GM12878 (cell line): ENCODE measurements at regions not wholly inside any gene's neighbourhood (a gene's known extent, or its start where the extent isn't known, plus 50 kb on each side); places are given as distances from the start of the nearest gene placed in this dataset.

ENCODE experiments used
- ATAC-seq: fragments of 200-7000 bp; cut with Tn5 transposase; 3 replicates; pipeline ENCODE4 v1.9.1; 2020; ENCODE audit warnings: mild to moderate bottlenecking, moderate library complexity
- BruUV-seq: library from RNA; stranded (reverse); fragments of 400-500 nt; replicated peaks from 2 replicates; lab custom pipeline; 2021; lab: Mats Ljungman, UMichigan
- CTCF ChIA-PET: fragments of 300-600 bp; sonication (Branson Sonifier 250); formaldehyde crosslinking; extraction: SDS; loops from one replicate; lab custom pipeline; 2021; ENCODE audit warnings: inconsistent platforms; lab: Yijun Ruan, JAX
- POLR2A ChIA-PET: fragments of 350-600 bp; formaldehyde crosslinking; extraction: SDS; loops from one replicate; lab custom pipeline; 2021; ENCODE audit warnings: inconsistent platforms; lab: Charles Lee
- RAD21 ChIA-PET: fragments of 300-600 bp; sonication (Branson Sonifier 250); formaldehyde crosslinking; loops from one replicate; lab custom pipeline; 2023; ENCODE audit warnings: antibody characterized with exemption; ENCODE audit not compliant: unreplicated experiment; lab: Charles Lee
- SMC1A ChIA-PET: fragments of 300-600 bp; sonication (Branson Sonifier 250); formaldehyde crosslinking; loops from one replicate; lab custom pipeline; 2023; ENCODE audit not compliant: unreplicated experiment, uncharacterized antibody; lab: Charles Lee
- DNase-seq: peaks from one replicate; pipeline ENCODE4 v3.0.0-alpha.2; 2011; ENCODE audit warnings: low read depth, low spot score
- FAIRE-seq: peaks from 3 replicates; lab custom pipeline; 2011; peaks lifted over from hg19 to GRCh38; lab: Jason Lieb, UNC
- H2AFZ ChIP-seq: 2 replicates; pipeline ENCODE4 v1.6.0; 2011; ENCODE audit warnings: low read depth, low read length, control low read depth; ENCODE audit not compliant: control insufficient read depth
- H3K27ac ChIP-seq: 2 replicates; pipeline ENCODE4 v1.5.1; 2011; ENCODE audit warnings: control low read depth; ENCODE audit not compliant: control insufficient read depth, insufficient read depth
- H3K27me3 ChIP-seq, 2 experiments: replicated peaks in 1 of 2; 2 replicates each; pipeline versions ENCODE4 v1.6.0 to v1.6.1; 2011; ENCODE audit warnings: low read length in 1 of 2; ENCODE audit not compliant: control insufficient read depth in 2 of 2, insufficient read depth in 2 of 2
- H3K36me3 ChIP-seq, 2 experiments: 2 replicates each; pipeline ENCODE4 v1.5.1; 2011; ENCODE audit warnings: low read length in 1 of 2; ENCODE audit not compliant: control insufficient read depth in 2 of 2, insufficient read depth in 2 of 2
- H3K4me1 ChIP-seq: 2 replicates; pipeline ENCODE4 v1.6.1; 2011; ENCODE audit warnings: mild to moderate bottlenecking, low read length, moderate library complexity, mixed read lengths; ENCODE audit not compliant: control insufficient read depth, insufficient read depth
- H3K4me2 ChIP-seq: 2 replicates; pipeline ENCODE4 v1.6.0; 2011; ENCODE audit warnings: control low read depth; ENCODE audit not compliant: control insufficient read depth, insufficient read depth
- H3K4me3 ChIP-seq: fragments of 200-600 bp; sonication (generic); 2 replicates; pipeline ENCODE4 v1.5.1; 2016
- H3K79me2 ChIP-seq: 2 replicates; pipeline ENCODE4 v1.6.0; 2011; ENCODE audit warnings: low read length; ENCODE audit not compliant: control insufficient read depth, insufficient read depth
- H3K9ac ChIP-seq: 2 replicates; pipeline ENCODE4 v1.8.0; 2011; ENCODE audit warnings: low read length, control low read depth, mixed read lengths; ENCODE audit not compliant: control insufficient read depth, insufficient read depth
- H3K9me3 ChIP-seq: replicated peaks from 3 replicates; pipeline ENCODE4 v1.5.1; 2011; ENCODE audit warnings: mild to moderate bottlenecking, low read length; ENCODE audit not compliant: control insufficient read depth, insufficient read depth
- H4K20me1 ChIP-seq: 2 replicates; pipeline ENCODE4 v1.6.0; 2011; ENCODE audit not compliant: control insufficient read depth, insufficient read depth
- ATF7 ChIP-seq: fragments of 450-650 bp; IDR thresholded peaks from 2 replicates; pipeline ENCODE4 v1.6.1; 2016; ENCODE audit warnings: low read depth, mild to moderate bottlenecking
- BHLHE40 ChIP-seq, 2 experiments: fragments of 450-650 bp in 1 of 2; IDR thresholded peaks; 2 replicates each; pipeline ENCODE4 v1.6.1; 2011 to 2017; ENCODE audit warnings: low read depth in 2 of 2, borderline replicate concordance in 1 of 2, improper control_type of control experiment in 1 of 2, low read length in 1 of 2, mild to moderate bottlenecking in 1 of 2
- BRCA1 ChIP-seq: IDR thresholded peaks from 2 replicates; pipeline ENCODE4 v1.6.1; 2011; ENCODE audit warnings: low read depth, low read length, improper control_type of control experiment
- CBX3 ChIP-seq: fragments of 200-600 bp; sonication (generic); IDR thresholded peaks from 2 replicates; pipeline ENCODE4 v1.6.1; 2016; ENCODE audit warnings: low read depth, borderline replicate concordance
- HDGF ChIP-seq: fragments of 450-650 bp; IDR thresholded peaks from 2 replicates; pipeline ENCODE4 v1.6.1; 2016; ENCODE audit warnings: antibody characterized with exemption
- IKZF1 ChIP-seq: fragments of 450-650 bp; conservative IDR thresholded peaks from 2 replicates; pipeline ENCODE4 v1.6.1; 2017; ENCODE audit warnings: antibody characterized with exemption, mild to moderate bottlenecking
- KLF5 ChIP-seq: fragments of 450-650 bp; IDR thresholded peaks from 2 replicates; pipeline ENCODE4 v1.6.1; 2014; ENCODE audit warnings: mild to moderate bottlenecking; ENCODE audit not compliant: partially characterized antibody
- MEF2B ChIP-seq: fragments of 450-650 bp; IDR thresholded peaks from 2 replicates; pipeline ENCODE4 v1.6.1; 2018; ENCODE audit warnings: mild to moderate bottlenecking, moderate library complexity; ENCODE audit not compliant: partially characterized antibody, poor library complexity, severe bottlenecking
- MXI1 ChIP-seq: fragments of 150-350 bp; IDR thresholded peaks from 2 replicates; pipeline ENCODE4 v1.6.1; 2011; ENCODE audit warnings: low read depth, mild to moderate bottlenecking, inconsistent platforms, low read length, improper control_type of control experiment
- MYB ChIP-seq: fragments of 150-350 bp; IDR thresholded peaks from 2 replicates; pipeline ENCODE4 v1.6.1; 2014; ENCODE audit warnings: mild to moderate bottlenecking, low read depth, low read length, borderline replicate concordance
- NFXL1 ChIP-seq: fragments of 450-650 bp; IDR thresholded peaks from 2 replicates; pipeline ENCODE4 v1.6.1; 2017; ENCODE audit warnings: antibody characterized with exemption, mild to moderate bottlenecking, borderline replicate concordance
- POLR2A ChIP-seq: IDR thresholded peaks from 2 replicates; pipeline ENCODE4 v1.6.1; 2011; ENCODE audit warnings: low read depth, mild to moderate bottlenecking, low read length
- POLR2AphosphoS5 ChIP-seq: IDR thresholded peaks from 2 replicates; pipeline ENCODE4 v1.6.1; 2011; ENCODE audit warnings: mild to moderate bottlenecking, low read length, inconsistent platforms
- SMC3 ChIP-seq: IDR thresholded peaks from 2 replicates; pipeline ENCODE4 v1.6.1; 2011; ENCODE audit warnings: low read length, improper control_type of control experiment, borderline replicate concordance
- SREBF1 ChIP-seq: IDR thresholded peaks from 2 replicates; pipeline ENCODE4 v1.6.1; 2012; ENCODE audit warnings: mild to moderate bottlenecking, low read length
- SREBF2 ChIP-seq: IDR thresholded peaks from 2 replicates; pipeline ENCODE4 v1.6.1; 2012; ENCODE audit warnings: mild to moderate bottlenecking, low read length
- YBX1 ChIP-seq: fragments of 450-650 bp; IDR thresholded peaks from 2 replicates; pipeline ENCODE4 v1.6.1; 2016; ENCODE audit warnings: antibody characterized with exemption
- YY1 ChIP-seq: IDR thresholded peaks from 2 replicates; pipeline ENCODE4 v1.6.1; 2011; ENCODE audit warnings: low read depth, mild to moderate bottlenecking, low read length
- WGBS: methylation state at CpG from one replicate; pipeline ENCODE4 v1.1.6; 2016; ENCODE audit warnings: low lambda C conversion rate; ENCODE audit not compliant: insufficient replicate concordance, insufficient coverage; ENCODE audit errors: missing lambda C conversion rate; 5-methylcytosine and 5-hydroxymethylcytosine counted together
- in situ Hi-C: fragments of 300-500 bp; cut with MboI; formaldehyde crosslinking; loops from 9 replicates; pipeline ENCODE4 v1.14.3; 2018; ENCODE audit warnings: mixed read lengths
- intact Hi-C: fragments of 100-400 bp; cut with micrococcal nuclease; formaldehyde crosslinking; loops from one replicate; pipeline ENCODE4 v1.14.2; 2022; ENCODE audit not compliant: unreplicated experiment
- TF ChIP-seq, protein P1 (sequence below): fragments of 450-650 bp; IDR thresholded peaks from 2 replicates; pipeline ENCODE4 v1.6.1; 2016; ENCODE audit warnings: mild to moderate bottlenecking, moderate library complexity, borderline replicate concordance
- TF ChIP-seq, protein P2 (sequence below): fragments of 450-650 bp; IDR thresholded peaks from 2 replicates; pipeline ENCODE4 v1.6.1; 2017; ENCODE audit warnings: borderline replicate concordance

DNA sequence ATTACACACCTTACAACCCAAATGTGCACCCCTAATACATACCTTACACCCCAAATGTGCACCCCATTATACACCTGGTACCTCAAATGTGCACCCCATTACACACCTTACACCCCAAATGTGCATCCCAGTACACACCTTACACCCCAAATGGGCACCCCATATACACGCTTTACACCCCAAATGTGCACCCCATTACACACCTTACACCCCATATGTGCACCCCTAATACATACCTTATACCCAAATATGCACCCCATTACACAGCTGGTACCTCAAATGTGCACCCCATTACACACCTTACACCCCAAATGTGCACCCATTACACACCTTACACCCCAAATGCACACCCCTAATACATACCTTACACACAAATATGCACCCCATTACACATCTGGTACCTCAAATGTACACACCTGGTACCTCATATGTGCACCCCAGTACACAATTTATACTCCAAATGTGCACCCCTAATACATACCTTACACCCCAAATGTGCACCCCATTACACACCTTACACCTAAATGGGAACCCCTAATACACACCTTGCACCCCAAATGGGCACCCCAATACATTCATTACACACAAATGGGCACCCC, 106.3 kb downstream of the KLF6 start:
- 0% methylated on average over 1 of the region's 1 CpG for WGBS
- H3K9me3 ChIP-seq = no peaks in the 10 kb centered on the region
- no peak overlapping the region for H3K4me2 ChIP-seq
- no peak overlapping the region for H3K4me3 ChIP-seq
- RAD21 ChIA-PET = no interaction called here
- H3K27me3 ChIP-seq = no peaks in the 10 kb centered on the region
- BruUV-seq = no TSS peak
- in situ Hi-C loops = no loop called here
- CTCF ChIA-PET = no interaction called here
- no peak for TF ChIP-seq HDGF
- TF ChIP-seq CBX3 = no peak
- TF ChIP-seq MYB = no peak
- no peak for TF ChIP-seq YBX1
- no peak for TF ChIP-seq ATF7
- TF ChIP-seq, protein P1, sequence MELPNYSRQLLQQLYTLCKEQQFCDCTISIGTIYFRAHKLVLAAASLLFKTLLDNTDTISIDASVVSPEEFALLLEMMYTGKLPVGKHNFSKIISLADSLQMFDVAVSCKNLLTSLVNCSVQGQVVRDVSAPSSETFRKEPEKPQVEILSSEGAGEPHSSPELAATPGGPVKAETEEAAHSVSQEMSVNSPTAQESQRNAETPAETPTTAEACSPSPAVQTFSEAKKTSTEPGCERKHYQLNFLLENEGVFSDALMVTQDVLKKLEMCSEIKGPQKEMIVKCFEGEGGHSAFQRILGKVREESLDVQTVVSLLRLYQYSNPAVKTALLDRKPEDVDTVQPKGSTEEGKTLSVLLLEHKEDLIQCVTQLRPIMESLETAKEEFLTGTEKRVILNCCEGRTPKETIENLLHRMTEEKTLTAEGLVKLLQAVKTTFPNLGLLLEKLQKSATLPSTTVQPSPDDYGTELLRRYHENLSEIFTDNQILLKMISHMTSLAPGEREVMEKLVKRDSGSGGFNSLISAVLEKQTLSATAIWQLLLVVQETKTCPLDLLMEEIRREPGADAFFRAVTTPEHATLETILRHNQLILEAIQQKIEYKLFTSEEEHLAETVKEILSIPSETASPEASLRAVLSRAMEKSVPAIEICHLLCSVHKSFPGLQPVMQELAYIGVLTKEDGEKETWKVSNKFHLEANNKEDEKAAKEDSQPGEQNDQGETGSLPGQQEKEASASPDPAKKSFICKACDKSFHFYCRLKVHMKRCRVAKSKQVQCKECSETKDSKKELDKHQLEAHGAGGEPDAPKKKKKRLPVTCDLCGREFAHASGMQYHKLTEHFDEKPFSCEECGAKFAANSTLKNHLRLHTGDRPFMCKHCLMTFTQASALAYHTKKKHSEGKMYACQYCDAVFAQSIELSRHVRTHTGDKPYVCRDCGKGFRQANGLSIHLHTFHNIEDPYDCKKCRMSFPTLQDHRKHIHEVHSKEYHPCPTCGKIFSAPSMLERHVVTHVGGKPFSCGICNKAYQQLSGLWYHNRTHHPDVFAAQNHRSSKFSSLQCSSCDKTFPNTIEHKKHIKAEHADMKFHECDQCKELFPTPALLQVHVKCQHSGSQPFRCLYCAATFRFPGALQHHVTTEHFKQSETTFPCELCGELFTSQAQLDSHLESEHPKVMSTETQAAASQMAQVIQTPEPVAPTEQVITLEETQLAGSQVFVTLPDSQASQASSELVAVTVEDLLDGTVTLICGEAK = no peak
- no peak for TF ChIP-seq MXI1
- TF ChIP-seq POLR2A = no peak
- no peak for TF ChIP-seq MEF2B
- no peak for TF ChIP-seq NFXL1
- TF ChIP-seq YY1 = no peak
- no peak for TF ChIP-seq BRCA1
- no peak for TF ChIP-seq SREBF1
- TF ChIP-seq POLR2AphosphoS5 = no peak
- TF ChIP-seq BHLHE40 (IDR thresholded peaks at IDR 0.05; ENCODE audit: borderline replicate concordance in 1 of 2, low read depth in 2 of 2, low read length in 1 of 2) = no peak
- TF ChIP-seq, protein P2, sequence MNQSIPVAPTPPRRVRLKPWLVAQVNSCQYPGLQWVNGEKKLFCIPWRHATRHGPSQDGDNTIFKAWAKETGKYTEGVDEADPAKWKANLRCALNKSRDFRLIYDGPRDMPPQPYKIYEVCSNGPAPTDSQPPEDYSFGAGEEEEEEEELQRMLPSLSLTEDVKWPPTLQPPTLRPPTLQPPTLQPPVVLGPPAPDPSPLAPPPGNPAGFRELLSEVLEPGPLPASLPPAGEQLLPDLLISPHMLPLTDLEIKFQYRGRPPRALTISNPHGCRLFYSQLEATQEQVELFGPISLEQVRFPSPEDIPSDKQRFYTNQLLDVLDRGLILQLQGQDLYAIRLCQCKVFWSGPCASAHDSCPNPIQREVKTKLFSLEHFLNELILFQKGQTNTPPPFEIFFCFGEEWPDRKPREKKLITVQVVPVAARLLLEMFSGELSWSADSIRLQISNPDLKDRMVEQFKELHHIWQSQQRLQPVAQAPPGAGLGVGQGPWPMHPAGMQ = no peak
- no peak for TF ChIP-seq IKZF1
- TF ChIP-seq KLF5 = no peak
- TF ChIP-seq SREBF2 = no peak
- TF ChIP-seq SMC3 = no peak
- TF ChIP-seq, all 136 proteins: peak for 0
- SMC1A ChIA-PET = no interaction called here
- H2AFZ ChIP-seq = no peak overlapping the region
- no peak for DNase-seq
- no peaks in the 10 kb centered on the region for H3K79me2 ChIP-seq
- no peak for ATAC-seq
- no peak for FAIRE-seq
- H3K27ac ChIP-seq = no peak overlapping the region
- H3K36me3 ChIP-seq = no peaks in the 10 kb centered on the region
- POLR2A ChIA-PET = no interaction called here
- no peaks in the 10 kb centered on the region for H4K20me1 ChIP-seq
- H3K9ac ChIP-seq = no peak overlapping the region
- no peaks in the 10 kb centered on the region for H3K4me1 ChIP-seq
- intact Hi-C loops = no loop called here
